ENCODE measurements at regions not wholly inside any gene's neighbourhood (a gene's known extent, or its start where the extent isn't known, plus 50 kb on each side); places are given as distances from the start of the nearest gene placed in this dataset.

GRCh38 chr7:112596260-112596659 is 115.5 kb downstream of the LSMEM1 start:
- ATAC-seq: no peak

- ATAC-seq: no peak
Measured at GRCh38 chr7:112596981-112597380, 116.2 kb downstream of the LSMEM1 start.

- no peak for ATAC-seq
Measured at GRCh38 chr7:112603673-112604072, 122.9 kb downstream of the LSMEM1 start.

- no peak for ATAC-seq
Measured at GRCh38 chr7:112610636-112611035, 129.8 kb downstream of the LSMEM1 start.

- no peak for ATAC-seq
Measured at GRCh38 chr7:112615701-112616100, 134.9 kb downstream of the LSMEM1 start.

GRCh38 chr7:112616295-112616694 is 135.5 kb downstream of the LSMEM1 start:
- ATAC-seq: no peak

- no peak for ATAC-seq
Measured at GRCh38 chr7:112619343-112619742, 138.6 kb downstream of the LSMEM1 start.

GRCh38 chr7:112622159-112622715 is 141.4 kb downstream of the LSMEM1 start:
- ATAC-seq: no peak

- no peak for ATAC-seq
Measured at GRCh38 chr7:112624416-112624815, 143.6 kb downstream of the LSMEM1 start.

- ATAC-seq: no peak
Measured at GRCh38 chr7:112630565-112630964, 149.8 kb downstream of the LSMEM1 start.

GRCh38 chr7:112634107-112634506 is 153.3 kb downstream of the LSMEM1 start:
- no peak for ATAC-seq

- no peak for ATAC-seq
Measured at GRCh38 chr7:112635742-112636141, 154.5 kb downstream of the TMEM168 start.

GRCh38 chr7:112638675-112639400 is 151.4 kb downstream of the TMEM168 start:
- ATAC-seq: no peak

- no peak for ATAC-seq
Measured at GRCh38 chr7:112640685-112641084, 149.5 kb downstream of the TMEM168 start.

GRCh38 chr7:112646783-112647182 is 143.4 kb downstream of the TMEM168 start:
- no peak for ATAC-seq

- no peak for ATAC-seq
Measured at GRCh38 chr7:112648781-112649180, 141.4 kb downstream of the TMEM168 start.

GRCh38 chr7:112649560-112649959 is 140.6 kb downstream of the TMEM168 start:
- no peak for ATAC-seq

- ATAC-seq: no peak
Measured at GRCh38 chr7:112654322-112655216, 135.6 kb downstream of the TMEM168 start.

GRCh38 chr7:112665709-112666108 is 124.5 kb downstream of the TMEM168 start:
- ATAC-seq: no peak

GRCh38 chr7:112668561-112668960 is 121.6 kb downstream of the TMEM168 start:
- no peak for ATAC-seq

- no peak for ATAC-seq
Measured at GRCh38 chr7:112669306-112669705, 120.9 kb downstream of the TMEM168 start.

GRCh38 chr7:112670193-112670592 is 120.0 kb downstream of the TMEM168 start:
- ATAC-seq: no peak

- ATAC-seq: no peak
Measured at GRCh38 chr7:112678626-112679025, 111.6 kb downstream of the TMEM168 start.
